GM18870 (cell line): ENCODE measurements at regions not wholly inside any gene's neighbourhood (a gene's known extent, or its start where the extent isn't known, plus 50 kb on each side); places are given as distances from the start of the nearest gene placed in this dataset.

Source experiments
- ATAC-seq: cut with Tn5 transposase; IDR thresholded peaks from one replicate; pipeline ENCODE4 v1.9.1; 2021; ENCODE audit warnings: moderate library complexity; ENCODE audit not compliant: unreplicated experiment

DNA sequence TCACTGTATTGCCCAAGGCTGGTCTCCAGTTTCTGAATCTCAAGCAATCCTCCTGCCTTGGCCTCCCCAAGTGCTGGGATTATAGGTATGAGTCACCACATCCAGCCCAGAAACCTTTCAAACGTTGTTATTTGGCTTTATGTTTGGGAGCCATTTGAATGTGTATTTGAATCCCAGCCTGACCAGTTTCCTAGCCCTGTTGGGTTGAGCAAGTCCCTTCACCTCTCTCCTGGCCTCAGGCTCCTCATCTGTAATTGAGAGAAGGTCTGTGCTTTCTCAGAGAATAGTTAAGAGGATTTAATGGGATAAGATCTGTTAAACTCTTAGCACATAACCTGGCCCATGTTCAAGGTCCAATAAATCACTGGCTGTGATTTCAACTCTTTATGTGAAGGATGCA, 385.8 kb upstream of the RBFOX1 start:
- ATAC-seq: no peak

DNA sequence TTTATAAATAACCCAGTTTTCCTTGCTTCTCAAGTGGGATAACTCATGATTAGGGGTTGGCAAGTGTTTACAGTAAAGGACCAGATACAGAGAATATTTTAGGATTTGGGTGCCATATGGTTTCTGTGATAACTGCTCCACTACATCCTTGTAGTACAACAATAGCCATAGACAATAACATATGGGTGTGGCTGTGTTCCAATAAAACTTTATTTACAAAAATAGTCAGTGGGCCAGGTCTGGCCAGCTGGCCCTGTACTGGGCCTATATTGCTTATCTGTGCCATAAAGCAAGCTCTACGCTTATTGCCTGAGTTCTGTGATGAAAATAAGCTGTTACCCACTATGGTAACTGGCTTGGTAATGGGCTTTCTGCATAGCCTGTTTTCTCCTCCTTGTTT, 386.5 kb upstream of the RBFOX1 start:
- ATAC-seq: no peak

DNA sequence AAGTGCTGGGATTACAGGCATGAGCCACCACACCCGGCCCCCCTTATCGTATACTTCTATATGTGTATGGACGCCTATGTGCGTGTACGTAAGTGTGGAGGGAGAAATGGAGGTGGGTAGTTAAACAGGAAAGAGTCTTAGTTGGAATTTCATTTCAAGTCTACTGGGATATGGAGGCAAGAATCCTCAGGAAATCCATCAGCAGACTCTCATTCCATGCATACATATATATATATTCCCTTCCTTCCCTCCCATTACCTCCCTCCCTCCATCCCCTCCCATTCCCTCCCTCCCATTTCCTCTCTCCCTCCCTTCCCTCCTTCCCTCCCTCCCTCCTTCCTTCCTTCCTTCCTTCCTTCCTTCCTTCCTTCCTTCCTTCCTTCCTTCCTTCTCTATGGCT, 391.7 kb upstream of the RBFOX1 start:
- no peak for ATAC-seq

DNA sequence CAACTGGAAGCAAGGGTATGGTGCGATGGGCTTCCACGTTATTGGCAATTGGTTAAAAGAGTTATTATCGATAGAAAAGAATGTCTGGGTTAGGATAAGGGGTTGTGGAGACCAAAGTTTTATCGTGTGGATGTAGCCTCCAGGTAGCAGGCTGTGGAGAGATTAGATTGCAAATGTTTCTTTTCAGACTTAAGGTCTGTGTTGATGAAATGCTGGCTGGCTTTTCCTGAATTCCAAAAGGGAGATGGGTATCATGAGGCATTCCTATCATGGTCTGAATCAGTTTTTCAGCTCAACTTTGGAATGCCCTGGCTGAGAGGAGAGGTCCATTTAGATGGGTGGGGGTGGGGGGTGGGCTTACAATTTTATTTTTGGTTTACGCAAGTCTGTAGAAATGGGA, 395.0 kb upstream of the RBFOX1 start:
- no peak for ATAC-seq

DNA sequence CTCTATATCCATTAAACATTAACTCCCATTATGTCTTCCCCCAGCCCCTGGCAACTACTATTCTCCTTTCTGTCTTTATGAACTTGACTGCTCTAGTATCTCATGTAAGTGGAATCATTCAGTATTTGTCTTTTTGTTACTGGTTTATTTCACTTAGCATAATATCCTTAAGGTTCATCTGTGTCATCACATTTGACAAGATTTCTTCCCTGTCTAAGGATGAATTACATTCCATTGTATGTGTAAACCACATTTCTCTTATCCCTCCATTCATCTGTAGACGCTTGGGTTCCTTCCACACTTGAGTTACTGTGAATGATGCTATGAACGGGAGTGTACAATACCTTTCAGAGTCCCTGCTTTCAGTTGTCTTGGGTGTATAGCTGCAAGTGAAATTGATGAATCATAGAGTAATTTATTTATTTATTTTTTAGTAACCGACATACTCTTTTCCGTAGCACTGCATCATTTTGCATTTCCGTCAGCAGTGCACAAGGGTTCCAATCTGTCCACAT, 399.7 kb upstream of the RBFOX1 start:
- no peak for ATAC-seq

DNA sequence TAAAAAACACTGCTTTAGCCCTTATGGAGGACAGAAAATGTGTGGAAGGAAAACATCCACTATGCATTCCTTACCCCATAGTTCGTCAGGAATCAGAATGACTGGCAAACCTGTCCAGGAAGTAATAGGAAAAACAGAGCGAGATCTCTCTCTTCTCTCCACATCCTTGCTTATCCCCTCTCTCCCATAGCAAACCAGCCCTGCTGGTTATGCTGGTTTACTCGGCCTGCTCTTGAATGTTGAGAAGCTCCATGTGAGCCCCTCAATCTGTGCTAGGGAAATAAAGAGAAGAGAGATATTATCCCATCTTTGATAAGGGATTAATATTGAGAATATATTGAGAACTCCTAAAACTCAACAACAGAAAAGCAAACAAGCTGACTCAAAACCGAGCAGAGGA, 402.8 kb upstream of the RBFOX1 start:
- no peak for ATAC-seq

DNA sequence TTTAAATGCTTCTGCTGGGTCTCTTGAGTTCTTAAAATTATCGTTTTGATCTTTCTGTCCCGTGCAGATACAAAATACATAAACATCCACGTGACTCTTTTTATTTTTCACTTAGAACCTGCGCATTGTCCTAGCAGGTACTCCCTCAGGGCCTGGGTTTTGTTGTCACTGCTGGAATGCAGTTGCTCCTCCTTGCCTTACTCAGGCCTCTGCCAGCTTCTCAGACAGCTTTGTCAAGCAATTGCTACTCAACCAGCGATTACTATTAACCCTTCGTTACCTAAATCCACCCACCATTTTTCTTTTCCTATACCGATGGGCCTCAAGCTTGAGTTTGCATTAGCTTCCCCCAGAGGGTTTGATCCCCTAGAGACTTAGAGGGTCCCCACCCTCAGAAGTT, 405.9 kb upstream of the RBFOX1 start:
- ATAC-seq: no peak

DNA sequence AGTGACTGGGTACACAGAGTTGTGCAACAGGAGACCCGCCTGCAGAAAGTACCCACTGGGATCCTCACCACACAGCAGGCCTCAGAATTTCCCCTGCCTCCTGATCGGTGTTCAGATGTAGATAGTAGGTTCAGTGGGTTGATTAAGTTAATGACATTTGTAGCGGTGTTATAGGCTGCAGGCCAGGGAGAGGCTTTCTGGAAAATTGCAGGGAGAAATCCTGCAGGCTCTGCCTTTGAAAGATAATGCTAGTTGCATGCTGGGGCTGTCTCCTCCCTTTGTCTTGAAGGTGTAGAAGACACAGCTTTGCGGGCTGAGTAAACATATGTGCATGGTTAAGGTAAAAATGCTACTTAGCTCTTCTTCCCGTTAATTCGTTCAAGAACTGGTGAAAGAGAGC, 406.3 kb upstream of the RBFOX1 start:
- no peak for ATAC-seq

DNA sequence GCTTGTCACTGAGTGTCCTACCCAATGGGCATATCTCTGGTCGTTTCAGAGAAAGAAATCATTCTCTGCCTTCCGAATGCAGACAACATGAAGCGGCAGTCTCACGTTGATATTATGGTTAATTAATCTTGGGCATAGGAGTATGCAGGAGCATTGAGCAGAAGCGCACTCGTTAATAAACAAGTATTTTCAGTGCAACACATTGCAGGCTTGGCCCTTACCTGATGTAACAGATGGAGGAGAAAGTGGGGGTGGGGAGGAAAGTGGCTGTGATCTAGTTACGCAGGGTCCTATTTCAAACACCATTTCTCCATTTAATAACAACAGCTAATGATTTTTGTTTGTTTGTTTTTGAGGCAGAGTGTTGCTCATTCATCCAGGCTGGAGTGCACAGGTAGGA, 414.0 kb upstream of the RBFOX1 start:
- ATAC-seq: no peak

DNA sequence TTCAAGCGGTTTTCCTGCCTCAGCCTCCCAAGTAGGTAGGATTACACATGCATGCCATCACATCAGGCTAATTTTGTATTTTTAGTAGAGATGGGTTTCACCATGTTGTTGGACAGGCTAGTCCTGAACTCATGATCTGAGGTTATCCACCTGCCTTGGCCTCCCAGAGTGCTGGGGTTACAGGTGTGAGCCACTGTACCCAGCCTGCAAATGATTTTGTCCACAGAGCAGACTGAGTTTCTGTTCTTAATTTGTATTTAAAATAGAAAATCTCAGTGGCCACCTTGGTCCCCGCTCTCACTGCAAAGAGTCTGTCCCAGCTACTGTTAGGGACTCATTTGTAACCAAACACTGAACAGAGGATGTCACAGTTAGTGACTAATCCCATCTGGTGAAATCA, 415.7 kb upstream of the RBFOX1 start:
- ATAC-seq: no peak

DNA sequence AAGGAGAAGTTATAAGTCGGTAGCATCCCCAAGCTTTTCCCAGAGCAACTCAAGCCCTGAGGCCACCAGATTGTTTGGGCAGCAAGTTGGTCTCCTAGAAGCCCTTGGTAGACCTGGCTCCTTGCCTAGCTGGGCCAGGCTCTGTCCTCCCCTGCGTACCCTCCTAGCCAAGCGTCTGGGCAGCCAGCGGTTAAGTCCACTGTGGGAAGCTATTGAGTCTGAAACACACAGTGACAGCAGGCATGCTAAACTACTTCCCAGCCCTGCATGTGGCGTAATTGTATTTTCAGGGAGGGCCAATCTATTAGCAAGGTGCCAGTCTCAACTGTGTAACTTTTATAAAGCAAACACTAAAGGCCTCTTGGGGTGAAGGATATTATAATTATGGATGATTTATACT, 419.1 kb upstream of the RBFOX1 start:
- ATAC-seq: no peak

DNA sequence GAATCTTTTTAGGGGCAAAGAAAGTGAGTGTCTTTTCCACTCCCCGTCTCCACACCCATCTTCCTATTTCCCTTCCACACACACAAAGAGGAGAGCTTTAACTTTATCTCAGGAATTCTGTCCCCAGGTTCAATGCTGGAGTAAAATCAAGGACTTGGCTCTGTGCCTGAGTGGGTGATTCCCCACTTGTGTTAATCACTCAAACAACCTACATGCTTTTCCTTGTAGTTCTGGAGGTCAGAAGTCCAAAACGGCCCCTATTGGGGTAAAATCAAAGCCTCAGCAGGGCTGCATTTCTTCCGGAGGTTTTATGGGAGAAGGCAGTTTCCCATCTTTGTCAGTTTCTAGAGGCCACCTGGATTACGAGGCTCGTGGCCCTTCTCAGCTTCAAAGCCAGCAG, 422.3 kb upstream of the RBFOX1 start:
- ATAC-seq: no peak

DNA sequence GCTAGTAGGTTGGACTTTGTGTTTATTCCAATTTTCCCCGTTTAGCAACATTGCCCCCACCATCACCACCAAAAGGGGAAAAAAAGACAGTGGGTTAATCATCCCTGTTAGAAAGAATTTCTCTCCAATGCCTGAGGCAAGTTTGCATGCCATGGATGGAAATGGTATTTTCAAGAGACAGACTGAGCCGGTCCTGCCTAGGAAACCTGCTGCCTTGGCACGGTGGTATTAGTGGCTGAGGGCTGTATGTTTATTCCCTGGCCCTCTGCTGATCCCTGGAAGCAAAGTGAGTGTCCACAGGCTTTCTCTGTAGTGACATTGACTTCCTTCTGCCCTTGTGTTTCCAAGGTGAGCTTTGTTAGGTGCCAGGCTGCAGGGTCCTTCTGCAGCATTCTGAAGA, 427.0 kb upstream of the RBFOX1 start:
- no peak for ATAC-seq

DNA sequence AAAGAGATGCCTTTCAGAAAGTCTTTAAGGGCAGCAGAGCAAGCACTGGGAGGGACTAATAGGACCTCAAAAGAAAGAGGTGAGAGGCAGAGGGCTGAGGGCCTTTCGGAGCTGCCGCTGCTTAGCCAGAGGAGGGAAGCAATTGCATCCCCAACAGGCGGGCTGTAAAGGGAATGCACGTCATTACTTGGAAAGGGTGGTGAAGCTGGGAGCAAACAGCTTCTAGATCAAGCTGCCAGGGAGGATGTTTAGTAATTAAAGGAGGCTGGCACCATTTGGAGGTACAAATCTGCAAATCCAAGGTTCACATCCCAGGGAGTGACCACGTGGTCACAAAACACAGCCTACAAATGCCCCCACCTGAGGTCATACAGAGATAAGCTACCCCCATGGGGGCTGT, 429.0 kb upstream of the RBFOX1 start:
- no peak for ATAC-seq

DNA sequence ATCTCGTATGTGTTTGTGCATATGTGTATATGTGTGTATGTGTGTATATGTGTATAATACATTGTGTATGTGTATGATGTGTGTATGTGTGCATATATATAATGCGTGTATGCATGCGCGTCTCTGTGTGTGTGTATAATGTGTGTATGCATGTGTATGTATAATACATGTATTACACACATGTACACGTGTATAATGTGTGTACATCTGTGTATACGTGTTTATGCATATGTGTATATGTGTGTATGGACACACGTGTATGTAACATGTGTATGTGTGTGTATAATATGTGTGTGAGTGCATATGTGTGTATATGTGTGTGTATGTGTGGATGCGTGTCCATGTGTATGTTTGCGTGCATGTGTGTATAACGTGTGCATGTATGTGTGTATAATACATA, 433.7 kb upstream of the RBFOX1 start:
- ATAC-seq: no peak

DNA sequence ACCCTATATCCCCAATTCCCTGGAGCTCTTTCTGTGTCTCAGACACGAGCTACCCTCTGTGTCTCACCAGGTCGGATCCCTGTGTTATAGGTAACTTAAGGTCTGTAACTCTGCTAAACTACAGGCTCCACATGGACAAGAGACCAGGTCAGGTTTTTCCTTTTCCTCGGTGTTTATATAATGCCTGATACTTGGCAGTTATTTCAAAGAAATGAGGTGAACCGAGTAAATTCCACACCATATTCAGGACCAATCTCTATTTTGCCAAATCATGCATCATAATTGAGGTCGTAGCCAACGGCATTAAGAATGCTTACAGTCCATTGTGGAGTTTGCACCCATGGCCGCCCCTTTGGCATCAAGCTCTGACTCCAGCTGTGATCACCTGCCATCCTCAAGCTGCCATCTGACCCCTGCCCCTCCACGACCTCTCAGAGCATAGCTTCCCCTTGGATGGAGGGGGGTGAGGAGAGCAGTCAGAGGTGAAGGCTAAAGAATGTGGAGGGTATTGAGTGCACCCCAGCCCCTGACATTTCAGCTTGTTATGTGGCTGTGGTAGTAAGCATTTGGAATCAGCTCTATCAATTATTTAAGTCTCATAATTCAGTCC, 434.7 kb upstream of the RBFOX1 start:
- ATAC-seq: no peak

DNA sequence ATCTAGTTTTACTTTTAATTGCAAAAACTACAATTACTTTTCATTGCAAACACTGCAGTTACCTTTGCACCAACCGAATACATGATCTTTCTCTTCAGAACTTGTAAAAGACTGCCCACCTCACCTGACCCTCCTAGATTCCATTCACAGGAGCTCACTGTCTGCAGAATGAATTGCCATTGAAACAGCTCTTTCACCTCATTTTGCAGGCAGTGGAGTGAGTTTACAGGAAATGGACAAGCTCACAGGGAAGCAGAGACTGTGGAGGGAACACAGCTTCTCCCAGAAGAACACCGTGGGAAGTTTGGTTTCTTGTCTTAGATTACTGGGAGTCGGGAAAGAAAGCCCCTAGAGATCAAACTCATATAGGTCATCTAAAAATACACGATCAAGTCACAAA, 439.7 kb upstream of the RBFOX1 start:
- ATAC-seq: no peak

DNA sequence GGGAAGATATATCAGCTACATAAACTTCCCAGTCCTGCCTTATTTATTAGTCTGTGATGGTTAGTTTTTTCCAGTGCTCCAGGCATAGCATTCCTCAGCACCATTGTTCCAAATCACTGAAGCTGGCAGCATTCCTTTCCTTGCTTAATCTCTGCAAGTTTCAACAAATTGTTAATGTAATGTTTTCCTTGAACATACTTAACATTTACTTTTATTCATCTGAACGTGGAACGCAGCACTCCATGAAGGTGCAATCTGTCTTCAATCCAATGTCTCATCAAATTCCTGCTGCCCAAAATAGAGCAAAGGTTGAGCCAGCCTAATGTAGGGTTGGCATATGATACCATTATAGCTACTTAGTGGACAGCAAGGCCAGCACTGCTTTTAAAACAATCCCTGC, 441.1 kb upstream of the RBFOX1 start:
- no peak for ATAC-seq

DNA sequence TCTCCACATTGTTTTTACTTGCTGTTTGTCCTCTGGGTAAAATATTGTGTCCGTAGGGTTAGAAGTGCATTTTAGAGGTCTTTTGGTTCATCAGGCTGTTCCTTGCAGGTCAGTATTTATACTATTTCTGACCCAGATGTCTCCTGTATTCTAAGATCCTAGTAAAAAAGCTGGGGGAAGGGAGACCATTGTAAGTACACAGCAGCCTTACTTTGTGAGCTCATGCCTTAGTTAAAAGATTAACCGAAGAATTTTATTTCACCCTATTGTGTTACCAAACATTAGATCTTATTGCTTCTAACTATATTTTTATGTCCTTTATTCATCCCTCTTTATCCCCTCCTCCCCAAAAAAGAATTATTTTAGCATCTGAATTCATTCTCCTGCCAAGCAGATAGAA, 444.1 kb upstream of the RBFOX1 start:
- ATAC-seq: no peak

DNA sequence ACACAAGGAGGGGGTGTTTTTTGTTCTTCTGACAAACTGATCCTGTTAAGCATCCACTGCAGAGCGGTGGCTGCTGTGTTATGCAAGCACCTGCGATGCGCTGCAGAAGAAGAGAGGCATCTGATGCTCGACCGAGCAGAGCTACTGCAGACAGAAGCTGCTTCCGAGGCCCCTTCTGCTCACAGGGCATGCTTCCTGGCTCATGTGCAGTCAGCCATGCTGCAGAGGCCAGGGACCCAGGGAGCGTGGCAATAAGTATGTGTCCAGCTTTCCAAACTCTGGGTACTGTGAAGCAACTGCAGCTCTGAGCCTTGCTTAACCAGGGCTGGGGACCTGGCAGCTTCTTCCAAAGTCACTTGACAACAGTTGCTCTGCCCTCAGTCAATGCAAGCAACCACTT, 448.6 kb upstream of the RBFOX1 start:
- ATAC-seq: no peak

DNA sequence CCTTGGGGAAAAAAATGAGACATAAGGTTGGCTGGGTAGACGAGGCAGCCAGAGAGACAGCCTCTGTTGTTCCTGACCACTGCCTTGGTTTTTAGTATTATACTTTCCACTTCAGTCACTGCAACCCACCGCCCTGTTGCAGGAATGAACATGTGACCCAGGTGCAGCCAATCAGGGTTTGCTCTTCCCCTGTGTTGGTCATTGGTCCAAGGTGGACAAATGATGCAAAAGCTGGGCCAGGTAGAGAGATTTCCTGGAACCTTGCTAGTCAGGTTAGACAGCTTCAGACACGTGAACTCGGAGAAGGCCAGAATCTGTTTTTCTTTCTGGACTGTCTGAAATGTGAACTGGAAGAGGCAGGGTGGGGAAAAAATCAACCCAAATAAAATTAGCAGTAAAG, 452.4 kb upstream of the RBFOX1 start:
- no peak for ATAC-seq

DNA sequence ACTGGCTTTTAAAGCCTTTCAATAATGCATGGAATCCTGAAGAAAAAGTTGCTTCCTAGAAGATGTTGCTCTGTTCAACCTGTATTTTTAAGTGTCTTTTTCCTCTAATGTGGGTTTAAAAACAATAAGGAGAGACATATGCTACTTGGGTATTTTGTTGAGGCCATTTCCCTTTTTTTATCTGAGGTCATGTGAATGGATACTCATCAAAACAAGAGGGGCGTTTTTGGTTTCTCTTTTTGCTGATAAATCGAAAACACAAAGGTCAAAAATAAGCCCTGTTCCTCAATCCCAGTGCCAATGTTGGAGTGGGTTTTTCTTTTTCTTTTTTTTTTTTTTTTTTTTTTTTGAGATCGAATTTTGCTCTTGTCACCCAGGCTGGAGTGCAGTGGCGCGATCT, 468.0 kb upstream of the RBFOX1 start:
- ATAC-seq: no peak

DNA sequence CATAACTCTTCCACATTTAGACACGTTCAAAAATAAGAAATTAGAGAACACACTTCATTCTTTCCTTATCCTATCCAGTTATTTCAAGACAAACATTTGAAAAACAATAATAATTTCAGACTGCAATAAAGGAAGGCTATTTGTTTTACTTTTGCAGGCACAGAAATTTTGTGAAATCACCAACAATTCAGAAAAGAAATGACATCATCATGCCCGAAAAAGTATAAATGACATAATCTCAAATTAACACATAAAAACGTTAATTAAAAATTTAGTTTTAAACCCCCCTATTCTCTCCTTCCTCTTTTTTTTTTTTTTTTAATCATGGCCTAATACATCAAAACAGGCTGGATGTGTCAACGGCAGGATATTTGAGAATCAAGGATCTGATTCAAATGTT, 468.4 kb upstream of the RBFOX1 start:
- ATAC-seq: no peak

DNA sequence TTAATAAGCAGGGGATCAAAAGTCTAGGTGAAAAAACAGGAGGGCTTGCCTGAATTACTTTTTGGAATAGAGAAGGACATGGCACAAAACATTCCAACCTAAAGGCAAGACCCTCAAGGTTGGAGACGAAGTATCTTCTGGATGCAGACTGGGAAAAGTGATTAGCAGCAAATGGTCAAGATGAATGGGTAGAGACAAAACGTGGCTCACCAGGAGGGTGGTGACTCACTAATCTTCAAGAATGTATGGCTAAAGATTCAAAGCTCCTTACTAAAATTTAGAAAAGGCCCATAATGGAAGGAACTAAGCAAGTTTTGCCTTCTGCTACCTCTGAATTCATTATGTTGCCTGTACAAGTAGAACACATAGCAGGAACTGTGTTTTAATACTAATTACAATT, 469.5 kb upstream of the RBFOX1 start:
- no peak for ATAC-seq
